ENCODE measurements at regions not wholly inside any gene's neighbourhood (a gene's known extent, or its start where the extent isn't known, plus 50 kb on each side); places are given as distances from the start of the nearest gene placed in this dataset.

DNA sequence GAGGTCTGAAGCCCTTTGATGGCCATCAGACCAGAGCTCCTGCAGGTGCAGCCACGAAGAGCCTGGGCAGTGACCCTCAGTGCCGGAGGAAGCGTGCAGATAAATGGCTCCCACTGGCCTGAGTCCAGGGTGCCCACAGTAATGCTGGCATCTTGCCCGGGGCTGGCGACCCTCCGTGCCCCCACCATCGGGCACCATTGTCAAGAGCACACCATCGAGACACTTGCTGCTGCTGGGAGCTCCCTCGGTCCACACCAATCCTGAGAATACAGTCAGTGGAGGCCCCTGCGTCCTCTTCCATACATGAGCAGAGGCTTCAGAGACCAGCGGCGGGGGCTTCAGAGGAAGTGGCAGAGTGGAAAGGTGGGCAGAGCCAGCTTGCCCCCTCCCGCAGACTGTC, 1448.3 kb downstream of the BRD1 start:
- TF ChIP-seq, protein P1, sequence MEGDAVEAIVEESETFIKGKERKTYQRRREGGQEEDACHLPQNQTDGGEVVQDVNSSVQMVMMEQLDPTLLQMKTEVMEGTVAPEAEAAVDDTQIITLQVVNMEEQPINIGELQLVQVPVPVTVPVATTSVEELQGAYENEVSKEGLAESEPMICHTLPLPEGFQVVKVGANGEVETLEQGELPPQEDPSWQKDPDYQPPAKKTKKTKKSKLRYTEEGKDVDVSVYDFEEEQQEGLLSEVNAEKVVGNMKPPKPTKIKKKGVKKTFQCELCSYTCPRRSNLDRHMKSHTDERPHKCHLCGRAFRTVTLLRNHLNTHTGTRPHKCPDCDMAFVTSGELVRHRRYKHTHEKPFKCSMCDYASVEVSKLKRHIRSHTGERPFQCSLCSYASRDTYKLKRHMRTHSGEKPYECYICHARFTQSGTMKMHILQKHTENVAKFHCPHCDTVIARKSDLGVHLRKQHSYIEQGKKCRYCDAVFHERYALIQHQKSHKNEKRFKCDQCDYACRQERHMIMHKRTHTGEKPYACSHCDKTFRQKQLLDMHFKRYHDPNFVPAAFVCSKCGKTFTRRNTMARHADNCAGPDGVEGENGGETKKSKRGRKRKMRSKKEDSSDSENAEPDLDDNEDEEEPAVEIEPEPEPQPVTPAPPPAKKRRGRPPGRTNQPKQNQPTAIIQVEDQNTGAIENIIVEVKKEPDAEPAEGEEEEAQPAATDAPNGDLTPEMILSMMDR (IDR thresholded peaks at IDR 0.05) = no peak
- no peak for TF ChIP-seq POLR2A (IDR thresholded peaks at IDR 0.05)

Measured in esophagus squamous epithelium (tissue), 4 donors.